HL-60 (cell line): ENCODE measurements at regions not wholly inside any gene's neighbourhood (a gene's known extent, or its start where the extent isn't known, plus 50 kb on each side); places are given as distances from the start of the nearest gene placed in this dataset.

Experiments
- DNase-seq, 2 experiments: peaks; one replicate each; pipeline ENCODE4 v3.0.0-alpha.2; 2010 to 2020; ENCODE audit warnings: low read depth in 1 of 2, low spot score in 1 of 2
- H3K27ac ChIP-seq: fragments of 250-450 bp; sonication (Bioruptor Pico); replicated peaks from 2 replicates; pipeline ENCODE4 v1.5.1; 2020; ENCODE audit warnings: mild to moderate bottlenecking, moderate library complexity
- H3K27me3 ChIP-seq: fragments of 250-450 bp; sonication (Bioruptor Pico); 2 replicates; pipeline ENCODE4 v1.5.1; 2021; ENCODE audit warnings: mild to moderate bottlenecking, moderate library complexity; ENCODE audit not compliant: insufficient read depth, poor library complexity, severe bottlenecking
- H3K4me3 ChIP-seq: replicated peaks from 2 replicates; pipeline ENCODE4 v1.5.1; 2011; ENCODE audit warnings: mild to moderate bottlenecking, control low read depth, low read length; ENCODE audit not compliant: insufficient read depth
- GABPA ChIP-seq: IDR thresholded peaks from 2 replicates; pipeline ENCODE4 v1.6.1; 2012; ENCODE audit warnings: low read depth
- POLR2AphosphoS5 ChIP-seq: IDR thresholded peaks from 2 replicates; pipeline ENCODE4 v1.6.1; 2012; ENCODE audit warnings: low read depth
- SPI1 ChIP-seq: IDR thresholded peaks from 2 replicates; pipeline ENCODE4 v1.6.1; 2012; ENCODE audit warnings: low read depth, mild to moderate bottlenecking, borderline replicate concordance
- TF ChIP-seq, protein P1 (sequence below): IDR thresholded peaks from 2 replicates; pipeline ENCODE4 v1.6.1; 2012; ENCODE audit warnings: low read depth; ENCODE audit not compliant: insufficient replicate concordance
- TF ChIP-seq, protein P2 (sequence below): IDR thresholded peaks from one replicate; pipeline ENCODE4 v1.5.1; 2011; ENCODE audit warnings: low read length, control low read depth, inconsistent platforms; ENCODE audit not compliant: insufficient read depth

DNA sequence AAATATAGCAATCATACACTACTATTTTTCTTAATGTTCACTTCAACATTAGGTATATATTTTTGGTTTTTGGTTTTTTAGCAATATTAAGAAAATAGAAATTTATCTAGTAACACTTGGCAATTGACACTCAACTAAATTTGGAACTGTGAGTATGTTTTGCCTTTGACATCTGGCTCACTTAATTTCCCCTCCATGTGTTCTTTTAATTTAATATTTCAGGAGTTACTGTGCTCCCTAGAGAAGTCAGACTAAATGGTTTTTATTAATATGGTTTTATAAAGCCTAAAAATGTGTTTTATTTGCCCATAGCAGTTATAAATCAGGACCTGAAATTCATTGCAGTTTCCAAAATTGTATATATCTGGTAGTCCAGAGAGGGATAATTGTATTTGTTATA is 175.3 kb upstream of the AVPR1A start:
- no peak for DNase-seq
- H3K27me3 ChIP-seq: peaks cover 2% of the 10 kb centered on the region
- no peak overlapping the region for H3K27ac ChIP-seq
- TF ChIP-seq SPI1: no peak
- no peak overlapping the region for H3K4me3 ChIP-seq

DNA sequence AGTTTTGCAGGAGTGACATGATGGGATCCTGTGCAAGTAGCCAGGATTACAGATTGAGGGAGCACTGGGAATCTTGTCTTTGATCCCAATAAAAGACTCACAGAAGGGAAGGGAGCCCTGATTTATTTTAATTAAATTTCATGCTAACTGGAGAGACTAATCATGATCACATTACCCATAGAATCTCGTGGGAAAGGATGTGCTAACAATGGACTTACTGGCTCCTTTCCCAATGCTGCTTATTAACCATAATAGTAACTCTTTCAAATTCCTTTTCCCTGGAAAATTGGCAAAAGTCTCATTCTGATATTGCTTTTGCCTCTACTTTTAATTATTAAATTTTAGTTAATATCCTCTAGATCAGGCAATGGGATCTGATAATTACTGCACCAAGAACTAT is 174.8 kb upstream of the AVPR1A start:
- TF ChIP-seq, protein P1, sequence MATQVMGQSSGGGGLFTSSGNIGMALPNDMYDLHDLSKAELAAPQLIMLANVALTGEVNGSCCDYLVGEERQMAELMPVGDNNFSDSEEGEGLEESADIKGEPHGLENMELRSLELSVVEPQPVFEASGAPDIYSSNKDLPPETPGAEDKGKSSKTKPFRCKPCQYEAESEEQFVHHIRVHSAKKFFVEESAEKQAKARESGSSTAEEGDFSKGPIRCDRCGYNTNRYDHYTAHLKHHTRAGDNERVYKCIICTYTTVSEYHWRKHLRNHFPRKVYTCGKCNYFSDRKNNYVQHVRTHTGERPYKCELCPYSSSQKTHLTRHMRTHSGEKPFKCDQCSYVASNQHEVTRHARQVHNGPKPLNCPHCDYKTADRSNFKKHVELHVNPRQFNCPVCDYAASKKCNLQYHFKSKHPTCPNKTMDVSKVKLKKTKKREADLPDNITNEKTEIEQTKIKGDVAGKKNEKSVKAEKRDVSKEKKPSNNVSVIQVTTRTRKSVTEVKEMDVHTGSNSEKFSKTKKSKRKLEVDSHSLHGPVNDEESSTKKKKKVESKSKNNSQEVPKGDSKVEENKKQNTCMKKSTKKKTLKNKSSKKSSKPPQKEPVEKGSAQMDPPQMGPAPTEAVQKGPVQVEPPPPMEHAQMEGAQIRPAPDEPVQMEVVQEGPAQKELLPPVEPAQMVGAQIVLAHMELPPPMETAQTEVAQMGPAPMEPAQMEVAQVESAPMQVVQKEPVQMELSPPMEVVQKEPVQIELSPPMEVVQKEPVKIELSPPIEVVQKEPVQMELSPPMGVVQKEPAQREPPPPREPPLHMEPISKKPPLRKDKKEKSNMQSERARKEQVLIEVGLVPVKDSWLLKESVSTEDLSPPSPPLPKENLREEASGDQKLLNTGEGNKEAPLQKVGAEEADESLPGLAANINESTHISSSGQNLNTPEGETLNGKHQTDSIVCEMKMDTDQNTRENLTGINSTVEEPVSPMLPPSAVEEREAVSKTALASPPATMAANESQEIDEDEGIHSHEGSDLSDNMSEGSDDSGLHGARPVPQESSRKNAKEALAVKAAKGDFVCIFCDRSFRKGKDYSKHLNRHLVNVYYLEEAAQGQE: no peak
- TF ChIP-seq GABPA (no peak), SPI1 (no peak), POLR2AphosphoS5 (no peak)
- peaks cover 2% of the 10 kb centered on the region for H3K27me3 ChIP-seq
- H3K4me3 ChIP-seq: no peak overlapping the region
- DNase-seq: no peak
- H3K27ac ChIP-seq: no peak overlapping the region

DNA sequence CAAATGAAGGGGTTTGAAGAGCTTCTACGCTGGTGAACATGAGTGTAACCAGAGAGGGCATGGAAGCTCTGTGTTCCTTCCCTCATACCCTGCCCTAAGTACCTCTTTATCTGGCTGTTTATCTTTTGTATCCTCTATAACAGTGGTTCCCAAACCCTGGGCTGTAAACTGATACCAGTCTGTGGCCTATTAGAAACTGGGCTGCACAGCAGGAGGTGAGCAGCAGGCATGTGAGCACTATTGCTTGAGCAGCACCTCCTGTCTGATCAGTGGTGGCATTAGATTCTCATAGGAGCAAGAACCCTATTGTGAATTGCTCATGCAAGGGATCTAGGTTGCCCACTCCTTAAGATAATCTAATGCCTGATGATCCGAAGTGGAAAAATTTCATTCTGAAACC is 172.9 kb upstream of the AVPR1A start:
- no peak overlapping the region for H3K27ac ChIP-seq
- peaks cover 2% of the 10 kb centered on the region for H3K27me3 ChIP-seq
- H3K4me3 ChIP-seq: no peak overlapping the region
- DNase-seq: no peak
- TF ChIP-seq, protein P2, sequence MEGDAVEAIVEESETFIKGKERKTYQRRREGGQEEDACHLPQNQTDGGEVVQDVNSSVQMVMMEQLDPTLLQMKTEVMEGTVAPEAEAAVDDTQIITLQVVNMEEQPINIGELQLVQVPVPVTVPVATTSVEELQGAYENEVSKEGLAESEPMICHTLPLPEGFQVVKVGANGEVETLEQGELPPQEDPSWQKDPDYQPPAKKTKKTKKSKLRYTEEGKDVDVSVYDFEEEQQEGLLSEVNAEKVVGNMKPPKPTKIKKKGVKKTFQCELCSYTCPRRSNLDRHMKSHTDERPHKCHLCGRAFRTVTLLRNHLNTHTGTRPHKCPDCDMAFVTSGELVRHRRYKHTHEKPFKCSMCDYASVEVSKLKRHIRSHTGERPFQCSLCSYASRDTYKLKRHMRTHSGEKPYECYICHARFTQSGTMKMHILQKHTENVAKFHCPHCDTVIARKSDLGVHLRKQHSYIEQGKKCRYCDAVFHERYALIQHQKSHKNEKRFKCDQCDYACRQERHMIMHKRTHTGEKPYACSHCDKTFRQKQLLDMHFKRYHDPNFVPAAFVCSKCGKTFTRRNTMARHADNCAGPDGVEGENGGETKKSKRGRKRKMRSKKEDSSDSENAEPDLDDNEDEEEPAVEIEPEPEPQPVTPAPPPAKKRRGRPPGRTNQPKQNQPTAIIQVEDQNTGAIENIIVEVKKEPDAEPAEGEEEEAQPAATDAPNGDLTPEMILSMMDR: no peak
- TF ChIP-seq GABPA (no peak), POLR2AphosphoS5 (no peak), SPI1 (no peak)
- TF ChIP-seq, protein P1: no peak

DNA sequence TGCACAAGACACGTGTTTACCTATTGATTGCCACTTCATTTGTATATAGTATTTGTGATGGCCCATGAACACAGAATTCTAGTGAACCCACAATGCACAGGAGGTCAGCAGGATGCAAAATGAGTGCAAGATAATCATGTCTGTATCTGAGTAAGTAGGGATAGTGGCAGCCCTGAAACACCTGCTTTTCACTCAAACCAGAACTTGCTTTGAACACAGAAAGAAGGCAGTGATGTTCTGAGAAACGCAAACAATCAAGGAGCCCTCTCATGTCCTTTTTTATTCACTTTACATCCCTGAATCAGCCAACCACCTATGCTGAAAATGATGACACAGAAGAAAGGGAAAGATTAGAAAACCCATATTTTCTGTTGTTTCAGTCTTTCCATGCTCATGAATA is 170.4 kb upstream of the AVPR1A start:
- TF ChIP-seq SPI1 (no peak), GABPA (no peak), POLR2AphosphoS5 (no peak)
- TF ChIP-seq, protein P1: no peak
- TF ChIP-seq, protein P2: no peak
- no peak overlapping the region for H3K27ac ChIP-seq
- no peaks in the 10 kb centered on the region for H3K27me3 ChIP-seq
- no peak for DNase-seq
- H3K4me3 ChIP-seq: no peak overlapping the region
